Thyroid gland (tissue), 4 donors: ENCODE measurements at regions not wholly inside any gene's neighbourhood (a gene's known extent, or its start where the extent isn't known, plus 50 kb on each side); places are given as distances from the start of the nearest gene placed in this dataset.

Source experiments
- POLR2A ChIP-seq, 2 donors: fragments of 450-650 bp; IDR thresholded peaks; one replicate each; pipeline ENCODE4 v1.6.1; 2017; ENCODE audit warnings: antibody characterized with exemption in 2 of 2, mild to moderate bottlenecking in 2 of 2, moderate library complexity in 1 of 2
- TF ChIP-seq, protein P1 (sequence below), 6 experiments: fragments of 200-600 bp in 3 of 6; fragments of 450-650 bp in 3 of 6; sonication (generic) in 3 of 6; IDR thresholded peaks; one replicate each; pipeline ENCODE4 v1.5.1; 2016 to 2019; ENCODE audit warnings: antibody characterized with exemption in 6 of 6, mild to moderate bottlenecking in 2 of 6, inconsistent platforms in 1 of 6, moderate library complexity in 1 of 6

DNA sequence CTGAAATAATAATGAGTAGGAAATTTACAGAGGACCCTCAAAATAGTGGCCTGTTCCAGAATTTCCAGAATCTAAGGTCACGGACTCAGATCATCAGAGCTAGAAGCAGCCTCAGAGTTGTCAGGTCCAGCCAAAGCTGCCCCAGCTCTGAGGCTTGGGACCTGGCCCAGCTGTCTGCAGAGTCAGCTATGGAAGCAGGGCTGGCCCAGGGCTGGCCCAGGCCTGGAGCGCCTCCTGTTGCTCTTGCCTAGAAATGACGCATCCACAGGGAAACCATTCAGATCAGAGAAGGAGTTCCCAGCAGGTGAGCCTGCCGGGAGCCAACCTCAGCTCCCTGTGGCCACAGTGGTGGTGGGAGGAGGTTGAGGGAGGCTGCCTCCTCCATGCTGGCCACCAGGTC lies 106.7 kb upstream of the ARL4C start:
- TF ChIP-seq, protein P1, sequence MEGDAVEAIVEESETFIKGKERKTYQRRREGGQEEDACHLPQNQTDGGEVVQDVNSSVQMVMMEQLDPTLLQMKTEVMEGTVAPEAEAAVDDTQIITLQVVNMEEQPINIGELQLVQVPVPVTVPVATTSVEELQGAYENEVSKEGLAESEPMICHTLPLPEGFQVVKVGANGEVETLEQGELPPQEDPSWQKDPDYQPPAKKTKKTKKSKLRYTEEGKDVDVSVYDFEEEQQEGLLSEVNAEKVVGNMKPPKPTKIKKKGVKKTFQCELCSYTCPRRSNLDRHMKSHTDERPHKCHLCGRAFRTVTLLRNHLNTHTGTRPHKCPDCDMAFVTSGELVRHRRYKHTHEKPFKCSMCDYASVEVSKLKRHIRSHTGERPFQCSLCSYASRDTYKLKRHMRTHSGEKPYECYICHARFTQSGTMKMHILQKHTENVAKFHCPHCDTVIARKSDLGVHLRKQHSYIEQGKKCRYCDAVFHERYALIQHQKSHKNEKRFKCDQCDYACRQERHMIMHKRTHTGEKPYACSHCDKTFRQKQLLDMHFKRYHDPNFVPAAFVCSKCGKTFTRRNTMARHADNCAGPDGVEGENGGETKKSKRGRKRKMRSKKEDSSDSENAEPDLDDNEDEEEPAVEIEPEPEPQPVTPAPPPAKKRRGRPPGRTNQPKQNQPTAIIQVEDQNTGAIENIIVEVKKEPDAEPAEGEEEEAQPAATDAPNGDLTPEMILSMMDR (IDR thresholded peaks at IDR 0.05) = no peak
- TF ChIP-seq POLR2A (IDR thresholded peaks at IDR 0.05) = no peak
